WTC11 (cell line): ENCODE measurements at regions not wholly inside any gene's neighbourhood (a gene's known extent, or its start where the extent isn't known, plus 50 kb on each side); places are given as distances from the start of the nearest gene placed in this dataset.

Experiments used
- ATAC-seq: fragments of 200-7000 bp; cut with Tn5 transposase; 2 replicates; pipeline ENCODE4 v1.10.0; 2021; ENCODE audit warnings: mild to moderate bottlenecking, moderate library complexity
- CTCF ChIA-PET: fragments of 300-600 bp; sonication (Branson Sonifier 250); formaldehyde crosslinking; loops from one replicate; lab custom pipeline; 2021; ENCODE audit warnings: antibody characterized with exemption; lab: Charles Lee
- POLR2A ChIA-PET: fragments of 350-600 bp; sonication (Branson Sonifier 250); formaldehyde crosslinking; loops from one replicate; lab custom pipeline; 2021; ENCODE audit warnings: antibody characterized with exemption; lab: Charles Lee
- DNase-seq: peaks from one replicate; pipeline ENCODE4 v3.0.0; 2021; ENCODE audit warnings: low spot score
- H3K27ac Mint-ChIP-seq: 2 replicates; pipeline ENCODE4 v1.8.0; 2021; ENCODE audit warnings: mixed read lengths
- H3K27me3 Mint-ChIP-seq: 2 replicates; pipeline ENCODE4 v1.8.0; 2021; ENCODE audit warnings: low read depth, mild to moderate bottlenecking, moderate library complexity, mixed read lengths
- H3K36me3 Mint-ChIP-seq: 2 replicates; pipeline ENCODE4 v1.8.0; 2021; ENCODE audit warnings: mixed read lengths
- H3K4me1 Mint-ChIP-seq: 2 replicates; pipeline ENCODE4 v1.8.0; 2022; ENCODE audit warnings: mixed read lengths
- H3K4me3 Mint-ChIP-seq: 2 replicates; pipeline ENCODE4 v1.8.0; 2021; ENCODE audit warnings: mild to moderate bottlenecking, moderate library complexity, mixed read lengths
- H3K9me3 Mint-ChIP-seq: 2 replicates; pipeline ENCODE4 v1.8.0; 2021; ENCODE audit warnings: mixed read lengths
- ARID4B ChIP-seq: sonication (generic); formaldehyde crosslinking; IDR thresholded peaks from 2 replicates; pipeline ENCODE4 v1.8.0; 2023; ENCODE audit warnings: missing genetic modification reagents, mild to moderate bottlenecking, borderline replicate concordance
- ATF1 ChIP-seq: sonication (generic); formaldehyde crosslinking; IDR thresholded peaks from 2 replicates; pipeline ENCODE4 v1.8.1; 2023; ENCODE audit warnings: mild to moderate bottlenecking, moderate library complexity, missing genetic modification reagents
- GABPB1 ChIP-seq: sonication (generic); formaldehyde crosslinking; IDR thresholded peaks from 2 replicates; pipeline ENCODE4 v1.8.1; 2023; ENCODE audit warnings: mild to moderate bottlenecking, missing genetic modification reagents
- IRF1 ChIP-seq: sonication (generic); formaldehyde crosslinking; IDR thresholded peaks from 2 replicates; pipeline ENCODE4 v1.8.0; 2023; ENCODE audit warnings: missing genetic modification reagents
- JUN ChIP-seq: sonication (generic); formaldehyde crosslinking; IDR thresholded peaks from 2 replicates; pipeline ENCODE4 v1.8.0; 2023; ENCODE audit warnings: mild to moderate bottlenecking, missing genetic modification reagents
- KAT7 ChIP-seq: sonication (generic); formaldehyde crosslinking; IDR thresholded peaks from 2 replicates; pipeline ENCODE4 v1.8.1; 2023; ENCODE audit warnings: missing genetic modification reagents, mild to moderate bottlenecking, borderline replicate concordance
- OVOL2 ChIP-seq: fragments of 250-450 bp; sonication (Bioruptor Pico); IDR thresholded peaks from 2 replicates; pipeline ENCODE4 v1.9.0; 2021; ENCODE audit warnings: mild to moderate bottlenecking, borderline replicate concordance
- RORB ChIP-seq: fragments of 250-450 bp; sonication (Bioruptor Pico); IDR thresholded peaks from 2 replicates; pipeline ENCODE4 v1.9.0; 2021; ENCODE audit warnings: mild to moderate bottlenecking
- SMAD4 ChIP-seq: sonication (generic); formaldehyde crosslinking; IDR thresholded peaks from 2 replicates; pipeline ENCODE4 v1.8.0; 2022; ENCODE audit warnings: mild to moderate bottlenecking, missing genetic modification reagents
- SP1 ChIP-seq: sonication (generic); formaldehyde crosslinking; conservative IDR thresholded peaks from 2 replicates; pipeline ENCODE4 v1.8.1; 2022; ENCODE audit warnings: missing genetic modification reagents
- TP53 ChIP-seq: sonication (generic); formaldehyde crosslinking; IDR thresholded peaks from 2 replicates; pipeline ENCODE4 v1.8.1; 2023; ENCODE audit warnings: mild to moderate bottlenecking, missing genetic modification reagents
- ZMAT4 ChIP-seq: fragments of 250-450 bp; sonication (Bioruptor Pico); IDR thresholded peaks from 2 replicates; pipeline ENCODE4 v1.9.0; 2021; ENCODE audit warnings: mild to moderate bottlenecking
- ZNF232 ChIP-seq: sonication (generic); formaldehyde crosslinking; IDR thresholded peaks from 2 replicates; pipeline ENCODE4 v1.8.0; 2022; ENCODE audit warnings: mild to moderate bottlenecking, missing genetic modification reagents
- ZNF396 ChIP-seq: fragments of 250-450 bp; sonication (Bioruptor Pico); IDR thresholded peaks from 2 replicates; pipeline ENCODE4 v1.8.0; 2021; ENCODE audit warnings: mild to moderate bottlenecking, moderate library complexity, borderline replicate concordance

GRCh38 chr2:39549718-39550464, 112.8 kb upstream of the MAP4K3 start:
- ChIA-PET POLR2A (interaction anchor here (0.6 kb wide), 1 partner anchor 61 kb away, joined by 4 read pairs; no protein-coding TSS in a partner anchor), CTCF (interaction anchor here (0.7 to 1.3 kb wide), 2 partner anchors 43 to 179 kb away, joined by 3 read pairs; no protein-coding TSS in a partner anchor)
- Mint-ChIP-seq H3K27me3 (no peaks in the 10 kb centered on the region), H3K4me1 (peaks cover 9% of the 10 kb centered on the region; the same call in 1 of the 2 replicates), H3K4me3 (no peak overlapping the region), H3K27ac (peak overlapping the region; percentile 61; the same call in 1 of the 2 replicates), H3K9me3 (peaks cover 14% of the 10 kb centered on the region; the same call in 1 of the 2 replicates), H3K36me3 (no peaks in the 10 kb centered on the region)
- peak; percentile 65 for ATAC-seq
- no peak for DNase-seq
- TF ChIP-seq RORB (CRISPR knock-in tag), result no peak
- no peak for TF ChIP-seq KAT7 (CRISPR knock-in tag)
- TF ChIP-seq SMAD4 (CRISPR knock-in tag), result no peak
- no peak for TF ChIP-seq ZNF396 (CRISPR knock-in tag)
- no peak for TF ChIP-seq IRF1 (CRISPR knock-in tag)
- TF ChIP-seq TP53 (CRISPR knock-in tag), result no peak
- no peak for TF ChIP-seq ARID4B (CRISPR knock-in tag)
- no peak for TF ChIP-seq SP1 (CRISPR knock-in tag)
- TF ChIP-seq ZMAT4 (CRISPR knock-in tag), result no peak

GRCh38 chr2:39550701-39551285, 113.7 kb upstream of the MAP4K3 start:
- Mint-ChIP-seq H3K27ac (no peak overlapping the region), H3K36me3 (no peaks in the 10 kb centered on the region), H3K27me3 (no peaks in the 10 kb centered on the region), H3K9me3 (peaks cover 14% of the 10 kb centered on the region; the same call in 1 of the 2 replicates), H3K4me3 (no peak overlapping the region), H3K4me1 (peaks cover 9% of the 10 kb centered on the region; the same call in 1 of the 2 replicates)
- POLR2A ChIA-PET, result interaction anchor here (0.6 kb wide), 1 partner anchor 60 kb away, joined by 4 read pairs; no protein-coding TSS in a partner anchor
- CTCF ChIA-PET, result interaction anchor here (0.8 to 1.3 kb wide), 2 partner anchors 175 to 178 kb away, joined by 3 read pairs; no protein-coding TSS in a partner anchor
- no peak for DNase-seq
- TF ChIP-seq ATF1 (CRISPR knock-in tag) (no peak), GABPB1 (CRISPR knock-in tag) (peak; percentile 94)
- no peak for ATAC-seq

- H3K4me3 Mint-ChIP-seq, result no peak overlapping the region
- H3K4me1 Mint-ChIP-seq, result peaks cover 4% of the 10 kb centered on the region
- no peak for TF ChIP-seq ZNF232 (CRISPR knock-in tag)
- TF ChIP-seq JUN (CRISPR knock-in tag), result no peak
- no peak for TF ChIP-seq IRF1 (CRISPR knock-in tag)
- TF ChIP-seq OVOL2 (CRISPR knock-in tag), result no peak
- H3K27me3 Mint-ChIP-seq, result no peaks in the 10 kb centered on the region; the same call in 1 of the 2 replicates
- ATAC-seq (no peak), DNase-seq (no peak)
- ChIA-PET POLR2A (no interaction called here), CTCF (no interaction called here)
- H3K27ac Mint-ChIP-seq, result no peak overlapping the region
- peaks cover 31% of the 10 kb centered on the region for H3K9me3 Mint-ChIP-seq
- H3K36me3 Mint-ChIP-seq, result peaks cover 20% of the 10 kb centered on the region
Observed at GRCh38 chr2:39558906-39559305, 106.8 kb upstream of the TMEM178A start.
